ENCODE measurements at regions not wholly inside any gene's neighbourhood (a gene's known extent, or its start where the extent isn't known, plus 50 kb on each side); places are given as distances from the start of the nearest gene placed in this dataset.

DNA sequence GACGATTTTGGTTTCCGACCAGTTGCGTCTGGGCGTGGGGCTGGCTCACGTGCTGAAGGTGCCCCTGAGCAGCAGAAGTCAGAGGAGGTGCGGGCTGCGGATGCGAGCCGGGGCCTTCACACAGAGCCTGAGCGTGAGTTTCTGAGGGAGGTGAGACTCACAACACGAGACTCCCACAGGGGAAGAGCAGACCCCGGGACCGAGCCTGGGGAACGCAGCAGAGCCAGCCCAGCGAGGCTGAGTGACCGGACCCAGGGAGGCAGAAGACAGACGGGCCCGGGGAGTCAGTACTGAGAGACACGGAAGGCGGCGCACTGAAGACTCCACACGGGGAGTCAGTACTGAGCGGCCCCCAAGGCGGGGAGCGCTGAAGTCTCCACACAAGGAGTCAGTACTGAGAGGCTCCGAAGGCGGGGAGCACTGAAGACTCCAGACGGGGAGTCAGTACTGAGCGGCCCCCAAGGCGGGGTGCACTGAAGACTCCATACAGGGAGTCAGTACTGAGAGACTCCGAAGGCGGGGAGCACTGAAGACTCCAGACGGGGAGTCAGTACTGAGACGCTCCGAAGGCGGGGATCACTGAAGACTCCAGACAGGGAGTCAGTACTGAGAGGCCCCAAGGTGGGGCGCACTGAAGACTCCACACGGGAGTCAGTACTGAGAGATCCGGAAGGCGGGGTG, 77.8 kb downstream of the DLL1 start:
- WGBS, 2 donors, result 89 to 90% methylated on average over 40 of the region's 40 CpGs
- Histone ChIP-seq H3K27me3 (ENCODE audit: control insufficient read depth in 1 of 2, insufficient read depth in 2 of 2, low read length in 2 of 2) (no peaks in the 10 kb centered on the region), H3K4me1 (ENCODE audit: control insufficient read depth in 2 of 2, insufficient read depth in 2 of 2, low read length in 1 of 2) (peaks cover 0 to 2% of the 10 kb centered on the region in 2 donors), H3K4me3 (ENCODE audit: low read depth in 1 of 2, low read length in 2 of 2) (no peak overlapping the region), H3K9me3 (ENCODE audit: control insufficient read depth in 2 of 2, insufficient read depth in 1 of 2, low read depth in 1 of 2, low read length in 1 of 2) (no peaks in the 10 kb centered on the region), H3K36me3 (ENCODE audit: control insufficient read depth in 2 of 2, insufficient read depth in 2 of 2, low read length in 1 of 2) (no peaks in the 10 kb centered on the region), H3K27ac (ENCODE audit: low read depth in 2 of 2, low read length in 1 of 2) (no peak overlapping the region)

DNA sequence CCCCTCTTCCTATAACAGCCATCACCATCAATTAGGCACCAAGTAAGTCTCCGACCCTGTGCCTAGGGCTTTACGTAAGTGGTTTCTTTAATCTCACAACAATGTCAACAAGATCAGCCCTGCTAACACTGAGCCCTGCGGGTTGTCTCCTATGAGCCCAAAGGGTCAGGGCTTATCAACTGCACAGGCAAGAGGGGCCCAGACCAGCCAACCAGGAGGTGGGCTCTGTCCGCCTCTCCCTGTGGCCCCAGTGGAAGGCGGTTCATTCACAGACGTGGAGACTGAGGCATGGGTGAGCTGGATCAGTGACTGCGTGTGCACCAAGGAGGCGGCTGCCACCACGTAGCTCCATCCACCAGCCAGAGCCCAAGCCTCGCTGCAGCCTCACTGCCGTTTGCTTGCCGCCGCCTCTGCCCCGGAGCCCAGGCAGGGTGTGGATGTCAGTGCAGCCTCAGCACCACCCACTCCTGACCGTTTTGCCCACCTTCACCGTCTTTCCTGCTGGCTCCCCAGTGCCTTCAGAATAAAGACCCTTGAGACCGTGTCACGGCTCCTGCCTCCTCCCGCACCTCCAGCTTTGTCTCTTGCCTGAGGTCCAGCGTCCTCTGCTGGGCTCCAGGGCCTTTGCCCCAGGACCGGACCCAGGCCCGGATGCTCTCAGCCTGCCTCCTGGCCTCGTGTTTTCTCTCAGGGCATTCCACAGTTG, 78.7 kb downstream of the DLL1 start:
- Histone ChIP-seq H3K36me3 (ENCODE audit: control insufficient read depth in 2 of 2, insufficient read depth in 2 of 2, low read length in 1 of 2) (no peaks in the 10 kb centered on the region), H3K9me3 (ENCODE audit: control insufficient read depth in 2 of 2, insufficient read depth in 1 of 2, low read depth in 1 of 2, low read length in 1 of 2) (no peaks in the 10 kb centered on the region), H3K4me3 (ENCODE audit: low read depth in 1 of 2, low read length in 2 of 2) (no peak overlapping the region), H3K27me3 (ENCODE audit: control insufficient read depth in 1 of 2, insufficient read depth in 2 of 2, low read length in 2 of 2) (no peaks in the 10 kb centered on the region), H3K27ac (ENCODE audit: low read depth in 2 of 2, low read length in 1 of 2) (no peak overlapping the region), H3K4me1 (ENCODE audit: control insufficient read depth in 2 of 2, insufficient read depth in 2 of 2, low read length in 1 of 2) (peaks cover 0 to 2% of the 10 kb centered on the region in 2 donors)
- 90 to 92% methylated on average over 22 to 23 of the region's 23 CpGs for WGBS, 2 donors

DNA sequence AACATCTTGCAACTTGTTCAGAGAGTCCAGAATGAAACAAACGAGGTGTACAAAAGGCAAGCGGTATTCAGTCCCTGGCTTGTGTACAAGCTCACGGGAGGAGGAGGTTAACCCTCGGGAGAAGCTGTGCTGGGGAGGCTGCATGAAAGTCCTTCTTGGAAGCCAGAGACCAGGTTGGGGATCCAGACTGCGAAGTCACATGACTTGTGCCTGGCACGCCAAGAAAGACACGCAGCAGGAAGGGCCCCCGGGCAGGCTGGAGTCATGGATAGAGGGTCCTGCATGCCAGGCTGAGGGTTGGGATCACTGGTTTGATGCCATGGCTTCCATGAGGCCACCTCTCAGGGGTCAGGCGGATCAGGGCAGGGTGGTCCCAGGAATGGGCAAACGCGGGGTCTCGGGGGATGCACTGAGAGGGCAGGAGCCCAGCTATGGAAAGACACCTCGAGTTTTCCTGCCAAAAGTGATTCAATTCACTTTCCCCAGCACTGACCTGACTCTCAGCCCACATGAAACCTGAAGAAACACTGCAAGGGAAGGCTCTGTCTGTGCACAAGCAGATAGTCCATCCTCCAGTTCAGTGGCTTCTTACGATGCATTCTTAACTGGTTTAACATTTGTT, 79.4 kb downstream of the DLL1 start:
- H3K4me3 ChIP-seq (ENCODE audit: low read depth in 1 of 2, low read length in 2 of 2), result no peak overlapping the region
- H3K9me3 ChIP-seq (ENCODE audit: control insufficient read depth in 2 of 2, insufficient read depth in 1 of 2, low read depth in 1 of 2, low read length in 1 of 2), result peaks cover 0 to 1% of the 10 kb centered on the region in 2 donors
- WGBS, 2 donors, result 63 to 67% methylated on average over 14 of the region's 14 CpGs
- H3K27me3 ChIP-seq (ENCODE audit: control insufficient read depth in 1 of 2, insufficient read depth in 2 of 2, low read length in 2 of 2), result no peaks in the 10 kb centered on the region
- H3K27ac ChIP-seq (ENCODE audit: low read depth in 2 of 2, low read length in 1 of 2), result no peak overlapping the region
- H3K4me1 ChIP-seq (ENCODE audit: control insufficient read depth in 2 of 2, insufficient read depth in 2 of 2, low read length in 1 of 2), result peaks cover 0 to 2% of the 10 kb centered on the region in 2 donors
- H3K36me3 ChIP-seq (ENCODE audit: control insufficient read depth in 2 of 2, insufficient read depth in 2 of 2, low read length in 1 of 2), result no peaks in the 10 kb centered on the region

DNA sequence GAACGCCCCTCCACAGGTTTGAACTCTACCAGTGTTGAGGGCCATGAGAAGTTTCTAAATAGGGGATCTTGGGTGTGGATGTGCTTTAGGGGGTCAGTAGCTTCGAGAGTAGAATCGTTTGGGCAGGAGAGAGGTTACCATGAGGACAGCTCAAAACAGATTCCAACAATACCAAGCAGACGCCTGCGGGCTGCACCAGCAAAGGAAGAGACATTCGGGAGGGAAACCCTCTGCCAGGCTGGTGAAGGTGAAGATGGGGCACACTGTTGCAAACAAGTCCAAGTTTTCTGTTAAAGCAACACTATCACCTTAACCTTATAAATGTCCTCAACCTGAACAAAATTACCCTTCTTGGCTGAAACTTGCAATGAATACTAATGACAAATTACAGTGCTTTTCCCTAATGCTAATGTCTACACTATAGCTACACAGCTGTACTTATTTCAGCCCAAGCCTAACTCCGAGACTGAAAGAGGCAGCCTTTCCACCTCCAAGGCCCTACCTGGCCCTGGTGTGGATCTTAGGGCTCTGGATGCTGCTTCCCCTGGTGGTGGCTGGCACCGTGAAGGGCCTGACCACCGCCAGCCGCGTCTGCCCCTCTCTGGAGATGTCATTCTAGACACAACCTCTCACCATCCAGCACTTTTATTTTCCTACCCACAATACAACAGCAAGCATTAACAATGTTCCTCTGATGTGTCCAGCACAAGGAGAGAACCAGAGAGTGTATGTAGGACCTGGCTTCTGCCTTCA, 80.1 kb downstream of the DLL1 start:
- H3K27ac ChIP-seq (ENCODE audit: low read depth in 2 of 2, low read length in 1 of 2), result no peak overlapping the region
- no peak overlapping the region for H3K4me3 ChIP-seq (ENCODE audit: low read depth in 1 of 2, low read length in 2 of 2)
- H3K4me1 ChIP-seq (ENCODE audit: control insufficient read depth in 2 of 2, insufficient read depth in 2 of 2, low read length in 1 of 2), result peaks cover 0 to 2% of the 10 kb centered on the region in 2 donors
- no peaks in the 10 kb centered on the region for H3K36me3 ChIP-seq (ENCODE audit: control insufficient read depth in 2 of 2, insufficient read depth in 2 of 2, low read length in 1 of 2)
- H3K27me3 ChIP-seq (ENCODE audit: control insufficient read depth in 1 of 2, insufficient read depth in 2 of 2, low read length in 2 of 2), result no peaks in the 10 kb centered on the region
- WGBS, 2 donors, result 63 to 67% methylated on average over 11 of the region's 11 CpGs
- peaks cover 0 to 4% of the 10 kb centered on the region in 2 donors for H3K9me3 ChIP-seq (ENCODE audit: control insufficient read depth in 2 of 2, insufficient read depth in 1 of 2, low read depth in 1 of 2, low read length in 1 of 2)

DNA sequence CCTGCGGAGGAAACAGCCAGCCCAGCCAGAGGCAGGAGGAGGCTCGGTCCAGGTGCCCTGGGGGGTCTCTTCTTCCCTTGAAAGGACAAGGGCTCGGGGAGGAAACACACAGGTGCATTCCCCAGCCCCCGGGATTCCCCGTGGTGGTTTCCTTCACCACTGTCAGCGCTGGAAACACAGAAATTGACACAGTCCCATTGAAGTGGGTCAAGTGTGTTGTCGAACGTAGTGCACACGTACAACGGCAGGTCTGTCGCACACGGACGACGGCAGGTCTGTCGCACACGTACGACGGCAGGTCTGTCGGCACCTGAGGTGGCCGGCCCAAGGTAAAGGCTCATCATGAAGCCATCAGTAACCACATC, 80.9 kb downstream of the DLL1 start:
- H3K27me3 ChIP-seq (ENCODE audit: control insufficient read depth in 1 of 2, insufficient read depth in 2 of 2, low read length in 2 of 2), result no peaks in the 10 kb centered on the region
- no peaks in the 10 kb centered on the region for H3K36me3 ChIP-seq (ENCODE audit: control insufficient read depth in 2 of 2, insufficient read depth in 2 of 2, low read length in 1 of 2)
- H3K4me1 ChIP-seq (ENCODE audit: control insufficient read depth in 2 of 2, insufficient read depth in 2 of 2, low read length in 1 of 2), result peaks cover 0 to 2% of the 10 kb centered on the region in 2 donors
- H3K4me3 ChIP-seq (ENCODE audit: low read depth in 1 of 2, low read length in 2 of 2), result no peak overlapping the region
- peaks cover 0 to 4% of the 10 kb centered on the region in 2 donors for H3K9me3 ChIP-seq (ENCODE audit: control insufficient read depth in 2 of 2, insufficient read depth in 1 of 2, low read depth in 1 of 2, low read length in 1 of 2)
- no peak overlapping the region for H3K27ac ChIP-seq (ENCODE audit: low read depth in 2 of 2, low read length in 1 of 2)
- WGBS, 2 donors, result 85 to 88% methylated on average over 20 of the region's 20 CpGs

DNA sequence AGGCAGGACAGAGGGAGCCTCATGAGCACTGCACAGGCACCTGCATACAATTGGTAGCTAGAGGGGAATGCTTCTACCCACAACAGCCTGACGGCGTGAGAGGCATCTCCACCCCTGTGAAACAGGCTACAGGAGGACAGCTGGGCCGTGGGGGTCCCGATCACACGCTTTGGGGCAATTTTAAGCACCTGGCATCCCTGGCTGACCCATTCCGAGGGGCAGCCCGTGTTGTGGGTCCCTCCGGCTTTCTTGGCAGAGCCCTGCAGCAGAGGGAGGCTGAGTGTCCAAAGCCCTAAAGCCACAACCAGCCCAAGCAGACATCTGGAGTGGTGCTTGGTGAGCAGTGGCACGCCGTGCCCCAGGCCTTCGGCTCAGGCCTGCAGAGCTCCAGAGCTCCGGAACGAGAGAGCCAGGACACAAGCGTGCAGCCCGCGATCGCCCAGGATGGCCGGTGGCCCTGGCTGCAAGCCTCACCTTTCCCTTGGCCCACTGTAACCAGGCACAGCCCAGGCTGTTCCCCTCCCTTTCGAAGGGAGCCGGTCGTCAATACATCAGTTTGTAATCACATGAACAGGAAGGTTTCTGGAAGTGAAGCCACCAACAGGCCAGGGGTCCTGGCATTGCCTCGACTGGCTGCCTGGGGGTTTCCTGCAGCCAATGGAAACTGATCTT, 81.4 kb downstream of the DLL1 start:
- no peak overlapping the region for H3K27ac ChIP-seq (ENCODE audit: low read depth in 2 of 2, low read length in 1 of 2)
- no peaks in the 10 kb centered on the region for H3K27me3 ChIP-seq (ENCODE audit: control insufficient read depth in 1 of 2, insufficient read depth in 2 of 2, low read length in 2 of 2)
- WGBS, 2 donors, result 86 to 89% methylated on average over 22 of the region's 22 CpGs
- H3K9me3 ChIP-seq (ENCODE audit: control insufficient read depth in 2 of 2, insufficient read depth in 1 of 2, low read depth in 1 of 2, low read length in 1 of 2), result peaks cover 0 to 4% of the 10 kb centered on the region in 2 donors
- no peaks in the 10 kb centered on the region for H3K36me3 ChIP-seq (ENCODE audit: control insufficient read depth in 2 of 2, insufficient read depth in 2 of 2, low read length in 1 of 2)
- peaks cover 0 to 2% of the 10 kb centered on the region in 2 donors for H3K4me1 ChIP-seq (ENCODE audit: control insufficient read depth in 2 of 2, insufficient read depth in 2 of 2, low read length in 1 of 2)
- H3K4me3 ChIP-seq (ENCODE audit: low read depth in 1 of 2, low read length in 2 of 2), result no peak overlapping the region

DNA sequence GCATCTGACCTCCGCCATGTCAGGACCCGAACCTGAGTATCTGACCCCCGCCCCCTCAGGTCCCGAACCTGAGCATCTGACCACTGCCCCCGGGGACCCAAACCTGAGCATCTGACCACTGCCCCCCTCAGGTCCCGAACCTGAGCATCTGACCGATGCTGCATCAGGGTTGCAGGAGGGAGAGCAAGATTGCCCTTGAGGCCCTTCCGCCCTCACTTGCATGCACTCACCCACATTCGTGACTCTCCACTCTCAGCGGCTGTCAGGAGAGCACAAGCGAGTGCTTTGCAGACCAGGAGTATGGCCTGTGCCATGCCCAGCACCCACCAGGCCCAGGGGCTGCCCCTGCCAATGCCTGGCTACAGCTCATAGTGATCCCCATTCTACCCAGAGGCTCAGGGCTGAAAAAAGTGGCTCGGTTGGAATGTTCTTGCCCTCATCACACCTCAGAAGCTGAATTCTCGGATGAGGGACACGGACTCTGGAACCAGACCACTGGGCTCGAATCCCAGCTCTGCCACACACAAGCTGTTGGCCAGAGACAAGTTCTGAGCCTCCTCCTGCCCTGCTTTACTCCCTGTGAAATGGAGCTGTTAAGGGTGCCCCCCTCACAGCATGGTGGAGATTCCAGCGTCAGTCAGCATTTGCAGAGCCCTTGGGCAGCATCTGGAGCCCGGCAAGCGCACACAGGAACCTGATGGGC, 82.1 kb downstream of the DLL1 start:
- Histone ChIP-seq H3K27ac (ENCODE audit: low read depth in 2 of 2, low read length in 1 of 2) (no peak overlapping the region), H3K4me1 (ENCODE audit: control insufficient read depth in 2 of 2, insufficient read depth in 2 of 2, low read length in 1 of 2) (peaks cover 0 to 2% of the 10 kb centered on the region in 2 donors), H3K36me3 (ENCODE audit: control insufficient read depth in 2 of 2, insufficient read depth in 2 of 2, low read length in 1 of 2) (no peaks in the 10 kb centered on the region), H3K9me3 (ENCODE audit: control insufficient read depth in 2 of 2, insufficient read depth in 1 of 2, low read depth in 1 of 2, low read length in 1 of 2) (peaks cover 0 to 4% of the 10 kb centered on the region in 2 donors), H3K4me3 (ENCODE audit: low read depth in 1 of 2, low read length in 2 of 2) (no peak overlapping the region), H3K27me3 (ENCODE audit: control insufficient read depth in 1 of 2, insufficient read depth in 2 of 2, low read length in 2 of 2) (no peaks in the 10 kb centered on the region)
- WGBS, 2 donors, result 93 to 96% methylated on average over 18 of the region's 18 CpGs

DNA sequence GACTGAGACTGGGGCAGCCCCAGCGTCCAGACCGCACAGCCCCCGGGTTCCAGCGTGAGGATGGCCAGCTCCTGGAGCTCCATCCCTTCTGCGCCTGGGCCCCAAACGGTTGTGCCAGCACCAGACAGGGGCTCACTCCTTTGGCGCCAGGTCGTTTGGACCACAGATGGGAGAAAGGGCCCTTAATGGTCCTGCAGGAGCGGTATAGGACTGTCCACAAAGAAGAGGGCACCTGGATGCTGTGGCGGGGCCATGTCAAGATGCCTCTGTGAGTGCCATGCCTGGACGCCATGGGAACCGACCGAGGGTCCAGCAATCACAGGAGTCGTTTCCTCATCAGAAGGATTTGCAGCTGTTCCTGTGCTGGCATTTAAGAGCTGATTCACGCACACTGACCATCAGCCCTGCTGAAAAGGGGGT, 82.7 kb downstream of the DLL1 start:
- 90 to 92% methylated on average over 15 of the region's 15 CpGs for WGBS, 2 donors
- H3K4me1 ChIP-seq (ENCODE audit: control insufficient read depth in 2 of 2, insufficient read depth in 2 of 2, low read length in 1 of 2), result peaks cover 0 to 2% of the 10 kb centered on the region in 2 donors
- no peaks in the 10 kb centered on the region for H3K27me3 ChIP-seq (ENCODE audit: control insufficient read depth in 1 of 2, insufficient read depth in 2 of 2, low read length in 2 of 2)
- no peaks in the 10 kb centered on the region for H3K36me3 ChIP-seq (ENCODE audit: control insufficient read depth in 2 of 2, insufficient read depth in 2 of 2, low read length in 1 of 2)
- H3K4me3 ChIP-seq (ENCODE audit: low read depth in 1 of 2, low read length in 2 of 2), result no peak overlapping the region
- no peak overlapping the region for H3K27ac ChIP-seq (ENCODE audit: low read depth in 2 of 2, low read length in 1 of 2)
- peaks cover 0 to 4% of the 10 kb centered on the region in 2 donors for H3K9me3 ChIP-seq (ENCODE audit: control insufficient read depth in 2 of 2, insufficient read depth in 1 of 2, low read depth in 1 of 2, low read length in 1 of 2)

All from esophagus (tissue), 2 donors.